Heart left ventricle (tissue), 13 donors: ENCODE measurements at regions not wholly inside any gene's neighbourhood (a gene's known extent, or its start where the extent isn't known, plus 50 kb on each side); places are given as distances from the start of the nearest gene placed in this dataset.

Source experiments
- POLR2A ChIP-seq, 2 donors: fragments of 450-650 bp; IDR thresholded peaks; one replicate each; pipeline ENCODE4 v1.6.1; 2017; ENCODE audit warnings: antibody characterized with exemption in 2 of 2, mild to moderate bottlenecking in 2 of 2, moderate library complexity in 2 of 2
- TF ChIP-seq, protein P1 (sequence below), 12 donors: fragments of 200-600 bp; sonication (generic) in 4 of 12; IDR thresholded peaks; one replicate each; pipeline versions ENCODE4 v1.5.0 to v1.8.0; 2018 to 2022; ENCODE audit warnings: antibody characterized with exemption in 12 of 12, mild to moderate bottlenecking in 5 of 12
- donor health status: ischemic (EF 13 %, LVEDD 7.1; RV severe dilation, severe dysfunction).
- donor health status: DM: no; HTN: yes; CAD: no.
- donor health status: DM: no; HTN: no; CAD: no.
- donor health status: ischemic (EF 25% LVEDD 6.9; RV normal size, moderate dysfunction).
- donor health status: ischemic (EF 25% LVEDD 5.7; RV mildly dilated, moderate dysfunction).
- donor health status: ischemic (EF 35%, LVEDD 5.7; RV mildly dilated, moderate dysfunction).
- donor health status: nonischemic (EF 11% LVEDD 7.7; RV severe dilation, severe dysfunction).
- donor health status: DM: yes; HTN: yes; CAD: no.
- donor health status: PGD.
- donor health status: ischemic (EF 29% LVEDD 5.4; RV normal size, mild dysfunction).
- donor health status: nonischemic (EF 23%, LVEDD 6.1; RV moderate dilation, normal function).

DNA sequence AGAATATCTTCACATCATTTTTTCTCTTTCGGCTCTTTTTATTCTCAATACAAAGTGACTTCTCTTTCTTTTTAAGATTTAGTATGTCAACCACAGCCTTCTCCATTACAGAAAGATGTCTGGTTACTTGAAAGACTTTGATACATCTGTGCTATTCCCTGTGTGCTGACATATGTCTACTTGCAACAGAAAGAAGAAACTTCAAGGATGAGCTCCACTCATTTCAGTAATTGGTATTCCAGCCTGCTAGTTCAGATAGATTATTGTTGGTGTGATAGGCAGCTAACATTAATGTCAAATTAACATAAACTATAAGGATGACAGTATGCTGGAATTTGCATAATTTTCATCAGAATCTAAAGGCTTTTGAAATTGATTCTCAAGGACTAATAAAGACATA, 948.7 kb downstream of the PCDH18 start:
- no peak for TF ChIP-seq POLR2A (IDR thresholded peaks at IDR 0.05)
- TF ChIP-seq, protein P1, sequence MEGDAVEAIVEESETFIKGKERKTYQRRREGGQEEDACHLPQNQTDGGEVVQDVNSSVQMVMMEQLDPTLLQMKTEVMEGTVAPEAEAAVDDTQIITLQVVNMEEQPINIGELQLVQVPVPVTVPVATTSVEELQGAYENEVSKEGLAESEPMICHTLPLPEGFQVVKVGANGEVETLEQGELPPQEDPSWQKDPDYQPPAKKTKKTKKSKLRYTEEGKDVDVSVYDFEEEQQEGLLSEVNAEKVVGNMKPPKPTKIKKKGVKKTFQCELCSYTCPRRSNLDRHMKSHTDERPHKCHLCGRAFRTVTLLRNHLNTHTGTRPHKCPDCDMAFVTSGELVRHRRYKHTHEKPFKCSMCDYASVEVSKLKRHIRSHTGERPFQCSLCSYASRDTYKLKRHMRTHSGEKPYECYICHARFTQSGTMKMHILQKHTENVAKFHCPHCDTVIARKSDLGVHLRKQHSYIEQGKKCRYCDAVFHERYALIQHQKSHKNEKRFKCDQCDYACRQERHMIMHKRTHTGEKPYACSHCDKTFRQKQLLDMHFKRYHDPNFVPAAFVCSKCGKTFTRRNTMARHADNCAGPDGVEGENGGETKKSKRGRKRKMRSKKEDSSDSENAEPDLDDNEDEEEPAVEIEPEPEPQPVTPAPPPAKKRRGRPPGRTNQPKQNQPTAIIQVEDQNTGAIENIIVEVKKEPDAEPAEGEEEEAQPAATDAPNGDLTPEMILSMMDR (IDR thresholded peaks at IDR 0.05): no peak
